C4-2B (cell line): ENCODE measurements at regions not wholly inside any gene's neighbourhood (a gene's known extent, or its start where the extent isn't known, plus 50 kb on each side); places are given as distances from the start of the nearest gene placed in this dataset.
"Not testable (repeated sequence)": the region's sequence is repeated elsewhere in the genome, so short reads cannot be mapped to it uniquely, and the experiment has no call there.

ENCODE experiments used
- H3K27ac ChIP-seq: fragments of 450-650 bp; 2 replicates; pipeline ENCODE4 v1.5.1; 2017
- ZFX ChIP-seq: fragments of 450-650 bp; IDR thresholded peaks from 2 replicates; pipeline ENCODE4 v1.6.1; 2017
- TF ChIP-seq, protein P1 (sequence below): fragments of 450-650 bp; conservative IDR thresholded peaks from 2 replicates; pipeline ENCODE4 v1.5.1; 2017; ENCODE audit warnings: mild to moderate bottlenecking

- not testable (repeated sequence) for H3K27ac ChIP-seq
These were observed 75.7 kb downstream of the QDPR start for GRCh38 chr4:17436047-17436749.

GRCh38 chr4:17433827-17434226 is 78.1 kb downstream of the QDPR start:
- TF ChIP-seq ZFX, result no peak
- TF ChIP-seq, protein P1, sequence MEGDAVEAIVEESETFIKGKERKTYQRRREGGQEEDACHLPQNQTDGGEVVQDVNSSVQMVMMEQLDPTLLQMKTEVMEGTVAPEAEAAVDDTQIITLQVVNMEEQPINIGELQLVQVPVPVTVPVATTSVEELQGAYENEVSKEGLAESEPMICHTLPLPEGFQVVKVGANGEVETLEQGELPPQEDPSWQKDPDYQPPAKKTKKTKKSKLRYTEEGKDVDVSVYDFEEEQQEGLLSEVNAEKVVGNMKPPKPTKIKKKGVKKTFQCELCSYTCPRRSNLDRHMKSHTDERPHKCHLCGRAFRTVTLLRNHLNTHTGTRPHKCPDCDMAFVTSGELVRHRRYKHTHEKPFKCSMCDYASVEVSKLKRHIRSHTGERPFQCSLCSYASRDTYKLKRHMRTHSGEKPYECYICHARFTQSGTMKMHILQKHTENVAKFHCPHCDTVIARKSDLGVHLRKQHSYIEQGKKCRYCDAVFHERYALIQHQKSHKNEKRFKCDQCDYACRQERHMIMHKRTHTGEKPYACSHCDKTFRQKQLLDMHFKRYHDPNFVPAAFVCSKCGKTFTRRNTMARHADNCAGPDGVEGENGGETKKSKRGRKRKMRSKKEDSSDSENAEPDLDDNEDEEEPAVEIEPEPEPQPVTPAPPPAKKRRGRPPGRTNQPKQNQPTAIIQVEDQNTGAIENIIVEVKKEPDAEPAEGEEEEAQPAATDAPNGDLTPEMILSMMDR, result no peak

DNA sequence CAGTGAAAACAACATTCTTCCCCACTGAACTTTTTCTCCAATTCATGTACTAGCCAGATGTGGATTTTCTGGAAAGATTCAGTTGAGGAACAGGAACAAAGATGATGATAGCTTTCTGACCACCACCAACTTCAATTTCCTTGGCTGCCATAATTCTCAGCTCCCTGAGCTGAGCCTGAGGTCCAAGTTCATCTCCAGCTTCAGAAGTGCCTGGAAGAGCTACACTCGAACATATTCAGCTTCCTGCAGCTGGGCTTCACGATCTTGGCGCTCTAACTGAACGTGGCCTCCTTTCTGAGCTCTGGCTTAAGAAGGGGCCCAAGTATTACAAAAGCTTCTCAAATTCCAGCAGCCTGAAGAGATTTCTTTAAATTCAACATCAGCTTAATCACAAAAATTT is 83.9 kb downstream of the QDPR start:
- H3K27ac ChIP-seq, result no peak overlapping the region

More at GRCh38 chr4:17433827-17434226, 78.1 kb downstream of the QDPR start:
- H3K27ac ChIP-seq, result no peak overlapping the region

GRCh38 chr4:17426222-17426621 is 85.7 kb downstream of the QDPR start:
- TF ChIP-seq, protein P1, result no peak
- no peak for TF ChIP-seq ZFX
- no peak overlapping the region for H3K27ac ChIP-seq

More for the DNA sequence above, 83.9 kb downstream of the QDPR start:
- no peak for TF ChIP-seq ZFX
- TF ChIP-seq, protein P1, result no peak

GRCh38 chr4:17418010-17418409 is 93.9 kb downstream of the QDPR start:
- H3K27ac ChIP-seq, result no peak overlapping the region
- no peak for TF ChIP-seq ZFX
- TF ChIP-seq, protein P1, result no peak

- TF ChIP-seq, protein P1, result no peak
- no peak for TF ChIP-seq ZFX
- H3K27ac ChIP-seq, result no peak overlapping the region
These were observed 97.5 kb downstream of the QDPR start for GRCh38 chr4:17414392-17414791.

DNA sequence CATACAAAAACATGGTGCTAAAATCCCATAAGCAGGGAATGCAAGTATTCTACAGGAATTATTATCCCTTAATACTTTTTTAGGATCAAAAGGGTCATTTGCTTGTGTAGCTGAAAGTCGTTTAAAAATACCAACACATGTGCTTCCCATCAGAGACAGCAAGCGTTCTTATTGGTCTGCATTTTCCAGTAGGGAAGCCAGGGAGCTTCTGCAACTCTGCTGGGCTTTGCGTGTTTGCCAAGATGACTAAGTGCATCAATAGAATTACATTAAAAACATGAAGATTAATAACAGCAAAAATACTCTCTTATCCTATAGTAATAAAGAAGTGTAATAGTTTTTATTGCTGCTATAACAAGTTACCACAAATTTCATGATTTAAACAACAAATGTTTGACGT is 111.2 kb downstream of the QDPR start:
- H3K27ac ChIP-seq, result no peak overlapping the region
- TF ChIP-seq ZFX, result no peak
- TF ChIP-seq, protein P1, result no peak

DNA sequence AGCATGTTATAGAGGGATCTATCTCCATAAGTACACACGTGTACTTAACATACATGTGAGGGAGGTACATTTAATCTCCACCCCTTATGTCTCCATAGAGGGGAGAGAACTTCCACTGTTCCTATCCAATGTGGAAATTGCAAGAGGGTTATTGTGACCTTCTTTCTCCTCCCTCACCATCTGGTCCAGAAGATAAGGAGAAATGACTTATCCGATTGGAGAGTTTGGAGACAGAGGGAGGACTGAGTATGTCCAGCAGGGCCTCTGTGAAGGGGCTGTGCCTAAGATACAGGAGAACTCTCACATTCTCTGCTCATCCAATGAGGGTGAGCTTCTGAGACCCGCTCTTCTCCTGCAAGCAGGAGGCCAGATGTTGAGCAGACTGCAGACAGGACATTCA is 113.1 kb downstream of the QDPR start:
- H3K27ac ChIP-seq, result no peak overlapping the region
- no peak for TF ChIP-seq ZFX
- TF ChIP-seq, protein P1, result no peak
